VCaP (cell line): ENCODE measurements at regions not wholly inside any gene's neighbourhood (a gene's known extent, or its start where the extent isn't known, plus 50 kb on each side); places are given as distances from the start of the nearest gene placed in this dataset.

Source experiments
- H3K27ac ChIP-seq: fragments of 450-650 bp; 2 replicates; pipeline ENCODE4 v1.5.1; 2017
- TF ChIP-seq, protein P1 (sequence below): fragments of 450-650 bp; conservative IDR thresholded peaks from 2 replicates; pipeline ENCODE4 v1.5.1; 2017; ENCODE audit warnings: mild to moderate bottlenecking, moderate library complexity

DNA sequence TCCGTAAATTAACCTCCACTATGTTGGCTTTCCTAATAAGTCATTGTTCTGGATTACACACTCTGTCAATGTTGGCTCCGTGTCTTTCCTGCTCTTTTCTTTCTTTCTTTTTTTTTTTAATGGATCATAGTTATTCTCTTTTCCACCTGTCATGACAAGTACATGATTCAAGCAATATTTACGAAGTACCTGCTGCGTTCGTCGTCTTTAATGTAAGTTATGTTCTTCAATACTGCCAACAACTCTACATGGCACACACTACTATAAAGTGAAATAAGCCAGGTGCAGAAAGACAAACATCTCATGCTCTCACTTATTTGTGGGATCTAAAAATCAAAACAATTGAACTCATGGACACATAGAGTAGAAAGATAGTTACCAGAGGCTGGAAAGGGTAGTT lies 239.1 kb downstream of the SCG2 start:
- no peak overlapping the region for H3K27ac ChIP-seq
- TF ChIP-seq, protein P1, sequence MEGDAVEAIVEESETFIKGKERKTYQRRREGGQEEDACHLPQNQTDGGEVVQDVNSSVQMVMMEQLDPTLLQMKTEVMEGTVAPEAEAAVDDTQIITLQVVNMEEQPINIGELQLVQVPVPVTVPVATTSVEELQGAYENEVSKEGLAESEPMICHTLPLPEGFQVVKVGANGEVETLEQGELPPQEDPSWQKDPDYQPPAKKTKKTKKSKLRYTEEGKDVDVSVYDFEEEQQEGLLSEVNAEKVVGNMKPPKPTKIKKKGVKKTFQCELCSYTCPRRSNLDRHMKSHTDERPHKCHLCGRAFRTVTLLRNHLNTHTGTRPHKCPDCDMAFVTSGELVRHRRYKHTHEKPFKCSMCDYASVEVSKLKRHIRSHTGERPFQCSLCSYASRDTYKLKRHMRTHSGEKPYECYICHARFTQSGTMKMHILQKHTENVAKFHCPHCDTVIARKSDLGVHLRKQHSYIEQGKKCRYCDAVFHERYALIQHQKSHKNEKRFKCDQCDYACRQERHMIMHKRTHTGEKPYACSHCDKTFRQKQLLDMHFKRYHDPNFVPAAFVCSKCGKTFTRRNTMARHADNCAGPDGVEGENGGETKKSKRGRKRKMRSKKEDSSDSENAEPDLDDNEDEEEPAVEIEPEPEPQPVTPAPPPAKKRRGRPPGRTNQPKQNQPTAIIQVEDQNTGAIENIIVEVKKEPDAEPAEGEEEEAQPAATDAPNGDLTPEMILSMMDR = no peak

DNA sequence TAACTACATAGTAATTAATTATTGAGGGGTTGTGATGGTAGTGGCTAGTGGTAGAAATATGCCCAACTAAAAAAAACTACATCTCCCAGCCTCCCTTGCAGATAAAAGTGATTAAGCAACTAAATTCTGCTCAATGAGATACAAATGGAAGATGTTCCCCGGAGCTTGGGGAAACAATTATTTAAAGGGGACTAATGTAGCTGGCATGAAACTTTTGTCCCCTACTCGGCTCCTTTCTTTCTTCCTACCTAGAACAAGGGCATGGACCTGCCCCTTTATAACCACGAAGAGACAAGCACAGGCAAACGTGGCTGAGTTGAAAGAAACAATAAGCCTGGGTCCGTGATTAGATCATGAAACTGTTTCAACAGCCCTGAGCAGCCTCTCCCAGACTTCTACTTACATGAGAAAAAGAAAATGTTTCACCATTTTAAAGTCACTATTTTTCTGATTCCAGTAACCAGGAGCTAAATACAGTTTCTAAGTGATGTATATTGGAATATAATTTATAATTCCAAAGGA lies 236.9 kb downstream of the SCG2 start:
- H3K27ac ChIP-seq = no peak overlapping the region
- TF ChIP-seq, protein P1 = no peak

DNA sequence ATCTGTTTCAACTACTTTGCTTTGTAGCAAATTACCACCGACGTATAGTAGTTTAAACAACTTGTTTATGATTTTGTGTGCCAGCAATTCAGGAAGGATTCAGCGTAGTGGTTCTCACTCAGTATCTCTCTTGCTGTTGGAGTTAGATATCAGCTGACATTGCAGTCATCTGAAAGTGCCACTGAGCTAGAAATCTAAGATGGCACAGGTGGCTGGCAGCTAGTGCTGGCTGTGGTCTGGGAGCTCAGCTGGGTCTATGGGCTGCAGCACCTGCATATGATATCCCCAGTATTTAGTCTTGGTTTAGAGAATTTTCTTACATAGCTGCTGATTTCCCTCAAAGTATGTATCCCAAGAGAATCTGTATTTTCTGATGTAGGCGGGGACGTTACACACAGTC lies 235.6 kb downstream of the SCG2 start:
- TF ChIP-seq, protein P1 = no peak
- H3K27ac ChIP-seq = no peak overlapping the region

DNA sequence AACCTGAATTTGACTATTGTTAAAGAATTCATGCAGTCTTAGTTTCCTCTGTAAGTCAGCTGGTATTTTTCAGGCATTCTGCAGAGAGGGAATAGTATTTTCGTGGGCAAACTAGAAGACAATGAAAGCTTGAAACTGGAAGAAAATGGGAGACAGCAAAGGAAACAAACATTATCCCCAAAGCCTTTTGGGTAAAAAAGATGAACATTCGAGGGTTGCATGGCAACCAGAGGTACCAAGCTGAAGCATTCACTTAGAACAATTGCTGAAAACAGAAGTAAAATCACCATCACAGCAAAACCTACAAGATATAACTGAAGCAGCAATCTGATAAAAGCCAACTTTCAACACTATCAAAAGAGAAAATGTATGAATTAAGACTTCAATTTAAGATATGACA lies 233.7 kb downstream of the SCG2 start:
- TF ChIP-seq, protein P1 = no peak

DNA sequence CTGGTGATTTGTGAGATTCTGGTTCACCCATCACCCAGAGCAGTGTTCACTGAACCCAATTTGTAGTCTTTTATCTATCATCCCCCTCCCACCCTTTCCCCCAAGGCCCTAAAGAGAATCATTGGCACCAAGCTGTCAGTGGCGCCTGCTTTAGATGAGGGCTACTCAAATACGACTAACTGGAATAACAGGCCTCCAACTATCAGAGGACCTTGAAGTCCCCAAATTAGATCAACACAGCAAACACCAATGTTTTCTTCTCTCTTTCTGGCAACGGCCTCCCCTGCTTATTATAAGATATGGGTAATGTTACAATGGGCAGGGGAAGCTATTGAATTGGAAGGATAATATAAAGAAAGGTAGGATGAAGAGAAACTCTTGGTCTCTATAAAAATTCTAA lies 232.3 kb downstream of the SCG2 start:
- no peak overlapping the region for H3K27ac ChIP-seq
- TF ChIP-seq, protein P1 = no peak

More for the DNA sequence above, 233.7 kb downstream of the SCG2 start:
- H3K27ac ChIP-seq = no peak overlapping the region

DNA sequence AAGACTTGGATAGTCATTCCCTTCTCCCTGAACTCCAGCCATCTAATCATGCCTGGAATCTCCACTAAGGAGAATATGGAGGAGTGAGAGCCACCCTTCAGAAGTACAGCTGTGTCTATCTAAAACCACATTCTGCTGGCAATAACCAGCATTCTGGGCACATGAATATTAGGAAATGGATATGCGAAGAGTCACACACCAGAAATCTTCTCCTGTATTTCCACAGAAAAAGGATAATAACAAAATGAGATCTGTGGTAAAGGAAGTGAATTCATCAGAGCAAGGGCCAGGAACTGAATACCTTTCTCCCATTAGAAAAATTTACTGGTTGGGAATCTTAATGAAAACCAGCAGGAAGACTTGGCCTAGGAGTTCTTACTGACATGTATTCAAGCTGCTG lies 218.8 kb downstream of the SCG2 start:
- no peak overlapping the region for H3K27ac ChIP-seq
- TF ChIP-seq, protein P1 = no peak

DNA sequence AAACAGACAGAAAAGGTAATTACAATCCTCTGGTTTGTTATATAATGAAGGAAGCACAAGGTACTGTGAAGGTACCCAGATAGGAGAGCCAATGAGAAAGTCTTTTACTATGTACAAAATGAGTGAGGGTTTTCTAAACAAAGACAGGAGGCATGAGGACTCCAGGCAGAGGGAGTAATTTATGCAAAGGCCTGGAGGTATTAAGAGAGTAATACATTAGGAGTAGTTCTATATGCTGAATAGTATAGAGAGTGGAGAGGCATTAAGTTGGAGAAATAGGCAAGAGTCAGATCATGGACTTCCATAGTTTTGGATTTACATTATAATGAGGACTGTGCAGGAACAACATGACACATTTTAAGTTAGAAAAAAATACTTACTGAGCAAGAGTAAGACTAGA lies 216.0 kb downstream of the SCG2 start:
- H3K27ac ChIP-seq = no peak overlapping the region
- TF ChIP-seq, protein P1 = no peak
